PC-9 (cell line): ENCODE measurements at regions not wholly inside any gene's neighbourhood (a gene's known extent, or its start where the extent isn't known, plus 50 kb on each side); places are given as distances from the start of the nearest gene placed in this dataset.

Experiments used
- CTCF ChIP-seq: fragments of 200-600 bp; sonication (generic); conservative IDR thresholded peaks from 2 replicates; pipeline ENCODE4 v1.6.1; 2017; ENCODE audit warnings: mixed run types, antibody characterized with exemption, mild to moderate bottlenecking, moderate library complexity
- EZH2 ChIP-seq: fragments of 200-600 bp; sonication (generic); IDR thresholded peaks from 2 replicates; pipeline ENCODE4 v1.8.0; 2017; ENCODE audit warnings: antibody characterized with exemption, low read depth

DNA sequence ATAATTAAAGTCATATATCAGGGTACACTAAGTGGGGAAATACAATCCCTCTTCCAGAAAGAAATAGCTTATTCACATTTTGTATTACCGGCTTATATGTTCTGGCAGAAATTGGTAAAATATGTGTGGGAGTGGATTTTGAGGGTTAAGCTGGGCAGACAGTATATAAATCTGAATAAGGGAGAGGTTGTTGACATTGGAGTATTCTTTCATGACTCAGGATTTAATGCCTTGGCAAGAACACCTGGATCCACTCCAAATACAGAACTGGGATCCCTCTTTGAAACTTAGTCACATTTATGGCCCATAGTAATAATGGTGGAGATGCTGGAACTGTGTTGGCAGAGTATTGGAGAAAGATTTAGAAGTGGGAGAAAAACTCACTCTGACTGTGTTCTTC, 54.3 kb upstream of the TET2 start:
- TF ChIP-seq EZH2 = no peak
- TF ChIP-seq CTCF = no peak
